Liver (tissue), 8 donors: ENCODE measurements at regions not wholly inside any gene's neighbourhood (a gene's known extent, or its start where the extent isn't known, plus 50 kb on each side); places are given as distances from the start of the nearest gene placed in this dataset.
A peak's percentile ranks its signal among the peaks of the same experiment; 100 is the strongest.

Experiments used
- DNase-seq: peaks from one replicate; pipeline ENCODE4 v3.0.0-alpha.2; 2017; ENCODE audit warnings: low spot score
- H3K27ac ChIP-seq, 2 donors: one replicate each; pipeline ENCODE4 v1.7.0; 2013; ENCODE audit warnings: inconsistent platforms in 2 of 2, low read length in 2 of 2, control low read depth in 1 of 2, low read depth in 1 of 2, mild to moderate bottlenecking in 1 of 2
- H3K27me3 ChIP-seq, 4 donors: one replicate each; pipeline versions ENCODE4 v1.6.1 to v1.7.0; 2013; ENCODE audit warnings: low read length in 3 of 4, inconsistent platforms in 1 of 4, mild to moderate bottlenecking in 1 of 4, moderate library complexity in 1 of 4; ENCODE audit not compliant: control insufficient read depth in 4 of 4, insufficient read depth in 4 of 4
- H3K36me3 ChIP-seq, 4 donors: one replicate each; pipeline versions ENCODE4 v1.6.1 to v1.7.0; 2013; ENCODE audit warnings: low read length in 3 of 4, mild to moderate bottlenecking in 3 of 4, low read depth in 1 of 4, moderate library complexity in 1 of 4; ENCODE audit not compliant: control insufficient read depth in 4 of 4, insufficient read depth in 3 of 4
- H3K4me1 ChIP-seq, 4 donors: one replicate each; pipeline versions ENCODE4 v1.6.1 to v1.7.0; 2013; ENCODE audit warnings: low read length in 3 of 4, mild to moderate bottlenecking in 3 of 4, moderate library complexity in 1 of 4; ENCODE audit not compliant: control insufficient read depth in 4 of 4, insufficient read depth in 4 of 4
- H3K4me3 ChIP-seq, 3 donors: one replicate each; pipeline versions ENCODE4 v1.6.1 to v1.7.0; 2013; ENCODE audit warnings: low read length in 3 of 3, control low read depth in 1 of 3, low read depth in 1 of 3, mild to moderate bottlenecking in 1 of 3
- H3K9ac ChIP-seq, 2 donors: one replicate each; pipeline ENCODE4 v1.7.0; 2013; ENCODE audit warnings: low read length in 2 of 2, mild to moderate bottlenecking in 2 of 2, moderate library complexity in 2 of 2, control low read depth in 1 of 2, low read depth in 1 of 2
- H3K9me3 ChIP-seq, 4 donors: one replicate each; pipeline versions ENCODE4 v1.6.1 to v1.7.0; 2013; ENCODE audit warnings: low read length in 3 of 4; ENCODE audit not compliant: control insufficient read depth in 4 of 4
- ATF3 ChIP-seq: IDR thresholded peaks from 2 replicates; pipeline ENCODE4 v1.6.1; 2016; ENCODE audit warnings: antibody characterized with exemption
- CTCF ChIP-seq: fragments of 150-350 bp; IDR thresholded peaks from 2 replicates; pipeline ENCODE4 v1.5.1; 2017; ENCODE audit warnings: improper control_type of control experiment, low read depth, low read length; ENCODE audit not compliant: missing input control
- EGR1 ChIP-seq, 2 donors: IDR thresholded peaks; 2 replicates each; pipeline ENCODE4 v1.6.1; 2016 to 2018; ENCODE audit warnings: antibody characterized with exemption in 2 of 2, low read depth in 2 of 2
- FOXA1 ChIP-seq: IDR thresholded peaks from 2 replicates; pipeline ENCODE4 v1.6.1; 2016; ENCODE audit warnings: antibody characterized with exemption
- FOXA2 ChIP-seq: IDR thresholded peaks from 2 replicates; pipeline ENCODE4 v1.6.1; 2016; ENCODE audit warnings: antibody characterized with exemption
- GABPA ChIP-seq, 2 donors: IDR thresholded peaks in 1 of 2; conservative IDR thresholded peaks in 1 of 2; 2 replicates each; pipeline ENCODE4 v1.6.1; 2016; ENCODE audit warnings: antibody characterized with exemption in 2 of 2, mild to moderate bottlenecking in 1 of 2, moderate library complexity in 1 of 2
- HNF4A ChIP-seq, 2 donors: conservative IDR thresholded peaks; 2 replicates each; pipeline ENCODE4 v1.6.1; 2016; ENCODE audit warnings: antibody characterized with exemption in 2 of 2, mild to moderate bottlenecking in 2 of 2
- HNF4G ChIP-seq: IDR thresholded peaks from 2 replicates; pipeline ENCODE4 v1.6.1; 2016; ENCODE audit warnings: antibody characterized with exemption
- JUND ChIP-seq, 2 donors: IDR thresholded peaks; 2 replicates each; pipeline ENCODE4 v1.6.1; 2016; ENCODE audit warnings: antibody characterized with exemption in 2 of 2
- MAX ChIP-seq: IDR thresholded peaks from 2 replicates; pipeline ENCODE4 v1.6.1; 2016; ENCODE audit warnings: antibody characterized with exemption
- NR2F2 ChIP-seq: IDR thresholded peaks from 2 replicates; pipeline ENCODE4 v1.6.1; 2016; ENCODE audit warnings: antibody characterized with exemption
- RAD21 ChIP-seq, 2 donors: IDR thresholded peaks; 2 replicates each; pipeline ENCODE4 v1.6.1; 2016; ENCODE audit warnings: antibody characterized with exemption in 2 of 2, mild to moderate bottlenecking in 2 of 2
- REST ChIP-seq: IDR thresholded peaks from 2 replicates; pipeline ENCODE4 v1.6.1; 2016; ENCODE audit warnings: antibody characterized with exemption, mild to moderate bottlenecking
- RXRA ChIP-seq, 2 donors: IDR thresholded peaks; 2 replicates each; pipeline ENCODE4 v1.6.1; 2017 to 2018; ENCODE audit warnings: antibody characterized with exemption in 2 of 2, mild to moderate bottlenecking in 1 of 2
- SP1 ChIP-seq: IDR thresholded peaks from 2 replicates; pipeline ENCODE4 v1.6.1; 2018; ENCODE audit warnings: antibody characterized with exemption, mild to moderate bottlenecking
- TAF1 ChIP-seq: conservative IDR thresholded peaks from 2 replicates; pipeline ENCODE4 v1.6.1; 2016; ENCODE audit warnings: antibody characterized with exemption, mild to moderate bottlenecking
- YY1 ChIP-seq: IDR thresholded peaks from 2 replicates; pipeline ENCODE4 v1.6.1; 2016; ENCODE audit warnings: antibody characterized with exemption, mild to moderate bottlenecking
- ZBTB33 ChIP-seq: IDR thresholded peaks from 2 replicates; pipeline ENCODE4 v1.6.1; 2016; ENCODE audit warnings: antibody characterized with exemption
- WGBS: extraction: QIAGEN DNeasy Blood & Tissue Kit; methylation state at CpG from one replicate; pipeline ENCODE4 v1.1.7; 2013; 5-methylcytosine and 5-hydroxymethylcytosine counted together
- donor health status: healthy.
- donor health status: healthy.
- donor health status: healthy.
- donor health status: healthy.
- donor health status: healthy.

- DNase-seq, result no peak
- Histone ChIP-seq H3K36me3 (no peaks in the 10 kb centered on the region), H3K27ac (no peak overlapping the region), H3K9me3 (no peaks in the 10 kb centered on the region), H3K9ac (no peak overlapping the region), H3K27me3 (no peaks in the 10 kb centered on the region), H3K4me1 (no peaks in the 10 kb centered on the region), H3K4me3 (no peak overlapping the region)
- WGBS, result 88% methylated on average over 1 of the region's 1 CpG
- TF ChIP-seq HNF4G (no peak), RAD21 (IDR thresholded peaks at IDR 0.05) (no peak), JUND (IDR thresholded peaks at IDR 0.05) (no peak), SP1 (no peak), GABPA (IDR thresholded peaks at IDR 0.05 in 1 of 2, conservative IDR thresholded peaks at IDR 0.05 in 1 of 2) (no peak), FOXA1 (no peak), ZBTB33 (no peak), YY1 (no peak), RXRA (IDR thresholded peaks at IDR 0.05) (no peak), CTCF (no peak)
These were observed 292.8 kb downstream of the FRK start for GRCh38 chr6:115767931-115768330.

GRCh38 chr6:115766745-115767462 is 293.8 kb downstream of the FRK start:
- 82% methylated on average over 5 of the region's 5 CpGs for WGBS
- H3K27ac ChIP-seq, result peak overlapping the region; percentile 38 to 69
- no peak overlapping the region for H3K4me3 ChIP-seq
- TF ChIP-seq EGR1 (IDR thresholded peaks at IDR 0.05; ENCODE audit: low read depth in 2 of 2), result no peak
- TF ChIP-seq FOXA2, result peak; percentile 21
- peak; percentile 49 for TF ChIP-seq ZBTB33
- no peak for TF ChIP-seq GABPA (IDR thresholded peaks at IDR 0.05 in 1 of 2, conservative IDR thresholded peaks at IDR 0.05 in 1 of 2)
- TF ChIP-seq ATF3, result no peak
- peak; percentile 84 for TF ChIP-seq SP1
- peak; percentile 37 for TF ChIP-seq FOXA1
- peak in 1 of 2 donors; percentile 37 for TF ChIP-seq JUND (IDR thresholded peaks at IDR 0.05)
- peak; percentile 71 to 80 for TF ChIP-seq RXRA (IDR thresholded peaks at IDR 0.05)
- TF ChIP-seq HNF4A (conservative IDR thresholded peaks at IDR 0.05), result peak; percentile 94
- peak in 1 of 2 donors; percentile 53 for TF ChIP-seq RAD21 (IDR thresholded peaks at IDR 0.05)
- TF ChIP-seq CTCF, result no peak
- TF ChIP-seq REST, result peak; percentile 32
- peak; percentile 67 for TF ChIP-seq HNF4G
- TF ChIP-seq MAX, result peak; percentile 53
- TF ChIP-seq YY1, result peak; percentile 63
- TF ChIP-seq TAF1, result no peak
- no peak for TF ChIP-seq NR2F2
- no peaks in the 10 kb centered on the region for H3K36me3 ChIP-seq
- H3K9ac ChIP-seq, result no peak overlapping the region
- DNase-seq, result no peak
- H3K4me1 ChIP-seq, result no peaks in the 10 kb centered on the region
- H3K27me3 ChIP-seq, result no peaks in the 10 kb centered on the region
- H3K9me3 ChIP-seq, result no peaks in the 10 kb centered on the region
